Amniotic epithelial cell (primary cell): ENCODE measurements at regions not wholly inside any gene's neighbourhood (a gene's known extent, or its start where the extent isn't known, plus 50 kb on each side); places are given as distances from the start of the nearest gene placed in this dataset.

Experiments
- DNase-seq: peaks from one replicate; pipeline ENCODE4 v3.0.0-alpha.2; 2010; ENCODE audit warnings: low read depth

- DNase-seq, result no peak
Observed at GRCh38 chr2:13884291-13884976, 748.1 kb upstream of the LRATD1 start.

GRCh38 chr2:13901526-13901925 is 731.0 kb upstream of the LRATD1 start:
- no peak for DNase-seq

GRCh38 chr2:13905831-13906230 is 726.7 kb upstream of the LRATD1 start:
- no peak for DNase-seq

GRCh38 chr2:13916066-13916465 is 716.5 kb upstream of the LRATD1 start:
- DNase-seq, result no peak

GRCh38 chr2:13917958-13918357 is 714.6 kb upstream of the LRATD1 start:
- no peak for DNase-seq

GRCh38 chr2:13919981-13920382 is 712.5 kb upstream of the LRATD1 start:
- no peak for DNase-seq

GRCh38 chr2:13921245-13921644 is 711.3 kb upstream of the LRATD1 start:
- DNase-seq, result no peak

- DNase-seq, result no peak
Observed at GRCh38 chr2:13923823-13924222, 708.7 kb upstream of the LRATD1 start.

- DNase-seq, result no peak
Observed at GRCh38 chr2:13942111-13942510, 690.4 kb upstream of the LRATD1 start.

- DNase-seq, result no peak
Observed at GRCh38 chr2:13950761-13951160, 681.8 kb upstream of the LRATD1 start.

GRCh38 chr2:13968811-13969210 is 663.7 kb upstream of the LRATD1 start:
- DNase-seq, result no peak

GRCh38 chr2:13986119-13986720 is 646.3 kb upstream of the LRATD1 start:
- DNase-seq, result no peak

GRCh38 chr2:13996527-13996926 is 636.0 kb upstream of the LRATD1 start:
- no peak for DNase-seq

GRCh38 chr2:14011190-14011589 is 621.3 kb upstream of the LRATD1 start:
- no peak for DNase-seq

- no peak for DNase-seq
Observed at GRCh38 chr2:14015113-14015630, 617.3 kb upstream of the LRATD1 start.

- DNase-seq, result no peak
Observed at GRCh38 chr2:14016289-14016955, 616.1 kb upstream of the LRATD1 start.

- DNase-seq, result no peak
Observed at GRCh38 chr2:14018620-14019019, 613.9 kb upstream of the LRATD1 start.

GRCh38 chr2:14023558-14023957 is 609.0 kb upstream of the LRATD1 start:
- DNase-seq, result no peak

- DNase-seq, result no peak
Observed at GRCh38 chr2:14039134-14039533, 593.4 kb upstream of the LRATD1 start.

GRCh38 chr2:14047491-14047890 is 585.0 kb upstream of the LRATD1 start:
- no peak for DNase-seq

- no peak for DNase-seq
Observed at GRCh38 chr2:14051401-14051800, 581.1 kb upstream of the LRATD1 start.

GRCh38 chr2:14053105-14053504 is 579.4 kb upstream of the LRATD1 start:
- DNase-seq, result no peak

- no peak for DNase-seq
Observed at GRCh38 chr2:14064346-14064745, 568.2 kb upstream of the LRATD1 start.
